GM23338 (cell line): ENCODE measurements at regions not wholly inside any gene's neighbourhood (a gene's known extent, or its start where the extent isn't known, plus 50 kb on each side); places are given as distances from the start of the nearest gene placed in this dataset.

ENCODE experiments used
- EZH2 ChIP-seq: fragments of 200-600 bp; sonication (generic); IDR thresholded peaks from one replicate; pipeline ENCODE4 v1.8.0; 2017; ENCODE audit warnings: antibody characterized with exemption, mild to moderate bottlenecking, low read depth; ENCODE audit not compliant: unreplicated experiment
- JUNB ChIP-seq: IDR thresholded peaks from one replicate; pipeline ENCODE4 v1.6.1; 2016; ENCODE audit warnings: antibody characterized with exemption; ENCODE audit not compliant: unreplicated experiment
- ZNF114 ChIP-seq: fragments of 250-450 bp; sonication (Bioruptor Pico); IDR thresholded peaks from 2 replicates; pipeline ENCODE4 v1.5.0; 2020; ENCODE audit warnings: mild to moderate bottlenecking, moderate library complexity
- TF ChIP-seq, protein P1 (sequence below): fragments of 250-450 bp; sonication (Bioruptor Pico); IDR thresholded peaks from 2 replicates; pipeline ENCODE4 v1.5.0; 2020; ENCODE audit warnings: mild to moderate bottlenecking, moderate library complexity
- TF ChIP-seq, protein P2 (sequence below): IDR thresholded peaks from one replicate; pipeline ENCODE4 v1.6.1; 2018; ENCODE audit warnings: antibody characterized with exemption; ENCODE audit not compliant: unreplicated experiment

- TF ChIP-seq, protein P1, sequence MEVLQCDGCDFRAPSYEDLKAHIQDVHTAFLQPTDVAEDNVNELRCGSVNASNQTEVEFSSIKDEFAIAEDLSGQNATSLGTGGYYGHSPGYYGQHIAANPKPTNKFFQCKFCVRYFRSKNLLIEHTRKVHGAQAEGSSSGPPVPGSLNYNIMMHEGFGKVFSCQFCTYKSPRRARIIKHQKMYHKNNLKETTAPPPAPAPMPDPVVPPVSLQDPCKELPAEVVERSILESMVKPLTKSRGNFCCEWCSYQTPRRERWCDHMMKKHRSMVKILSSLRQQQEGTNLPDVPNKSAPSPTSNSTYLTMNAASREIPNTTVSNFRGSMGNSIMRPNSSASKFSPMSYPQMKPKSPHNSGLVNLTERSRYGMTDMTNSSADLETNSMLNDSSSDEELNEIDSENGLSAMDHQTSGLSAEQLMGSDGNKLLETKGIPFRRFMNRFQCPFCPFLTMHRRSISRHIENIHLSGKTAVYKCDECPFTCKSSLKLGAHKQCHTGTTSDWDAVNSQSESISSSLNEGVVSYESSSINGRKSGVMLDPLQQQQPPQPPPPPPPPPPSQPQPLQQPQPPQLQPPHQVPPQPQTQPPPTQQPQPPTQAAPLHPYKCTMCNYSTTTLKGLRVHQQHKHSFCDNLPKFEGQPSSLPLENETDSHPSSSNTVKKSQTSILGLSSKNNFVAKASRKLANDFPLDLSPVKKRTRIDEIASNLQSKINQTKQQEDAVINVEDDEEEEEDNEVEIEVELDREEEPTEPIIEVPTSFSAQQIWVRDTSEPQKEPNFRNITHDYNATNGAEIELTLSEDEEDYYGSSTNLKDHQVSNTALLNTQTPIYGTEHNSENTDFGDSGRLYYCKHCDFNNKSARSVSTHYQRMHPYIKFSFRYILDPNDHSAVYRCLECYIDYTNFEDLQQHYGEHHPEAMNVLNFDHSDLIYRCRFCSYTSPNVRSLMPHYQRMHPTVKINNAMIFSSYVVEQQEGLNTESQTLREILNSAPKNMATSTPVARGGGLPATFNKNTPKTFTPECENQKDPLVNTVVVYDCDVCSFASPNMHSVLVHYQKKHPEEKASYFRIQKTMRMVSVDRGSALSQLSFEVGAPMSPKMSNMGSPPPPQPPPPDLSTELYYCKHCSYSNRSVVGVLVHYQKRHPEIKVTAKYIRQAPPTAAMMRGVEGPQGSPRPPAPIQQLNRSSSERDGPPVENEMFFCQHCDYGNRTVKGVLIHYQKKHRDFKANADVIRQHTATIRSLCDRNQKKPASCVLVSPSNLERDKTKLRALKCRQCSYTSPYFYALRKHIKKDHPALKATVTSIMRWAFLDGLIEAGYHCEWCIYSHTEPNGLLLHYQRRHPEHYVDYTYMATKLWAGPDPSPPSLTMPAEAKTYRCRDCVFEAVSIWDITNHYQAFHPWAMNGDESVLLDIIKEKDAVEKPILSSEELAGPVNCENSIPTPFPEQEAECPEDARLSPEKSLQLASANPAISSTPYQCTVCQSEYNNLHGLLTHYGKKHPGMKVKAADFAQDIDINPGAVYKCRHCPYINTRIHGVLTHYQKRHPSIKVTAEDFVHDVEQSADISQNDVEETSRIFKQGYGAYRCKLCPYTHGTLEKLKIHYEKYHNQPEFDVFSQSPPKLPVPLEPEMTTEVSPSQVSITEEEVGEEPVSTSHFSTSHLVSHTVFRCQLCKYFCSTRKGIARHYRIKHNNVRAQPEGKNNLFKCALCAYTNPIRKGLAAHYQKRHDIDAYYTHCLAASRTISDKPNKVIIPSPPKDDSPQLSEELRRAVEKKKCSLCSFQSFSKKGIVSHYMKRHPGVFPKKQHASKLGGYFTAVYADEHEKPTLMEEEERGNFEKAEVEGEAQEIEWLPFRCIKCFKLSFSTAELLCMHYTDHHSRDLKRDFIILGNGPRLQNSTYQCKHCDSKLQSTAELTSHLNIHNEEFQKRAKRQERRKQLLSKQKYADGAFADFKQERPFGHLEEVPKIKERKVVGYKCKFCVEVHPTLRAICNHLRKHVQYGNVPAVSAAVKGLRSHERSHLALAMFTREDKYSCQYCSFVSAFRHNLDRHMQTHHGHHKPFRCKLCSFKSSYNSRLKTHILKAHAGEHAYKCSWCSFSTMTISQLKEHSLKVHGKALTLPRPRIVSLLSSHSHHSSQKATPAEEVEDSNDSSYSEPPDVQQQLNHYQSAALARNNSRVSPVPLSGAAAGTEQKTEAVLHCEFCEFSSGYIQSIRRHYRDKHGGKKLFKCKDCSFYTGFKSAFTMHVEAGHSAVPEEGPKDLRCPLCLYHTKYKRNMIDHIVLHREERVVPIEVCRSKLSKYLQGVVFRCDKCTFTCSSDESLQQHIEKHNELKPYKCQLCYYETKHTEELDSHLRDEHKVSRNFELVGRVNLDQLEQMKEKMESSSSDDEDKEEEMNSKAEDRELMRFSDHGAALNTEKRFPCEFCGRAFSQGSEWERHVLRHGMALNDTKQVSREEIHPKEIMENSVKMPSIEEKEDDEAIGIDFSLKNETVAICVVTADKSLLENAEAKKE: no peak
- TF ChIP-seq EZH2 (no peak), ZNF114 (no peak), JUNB (no peak)
- TF ChIP-seq, protein P2, sequence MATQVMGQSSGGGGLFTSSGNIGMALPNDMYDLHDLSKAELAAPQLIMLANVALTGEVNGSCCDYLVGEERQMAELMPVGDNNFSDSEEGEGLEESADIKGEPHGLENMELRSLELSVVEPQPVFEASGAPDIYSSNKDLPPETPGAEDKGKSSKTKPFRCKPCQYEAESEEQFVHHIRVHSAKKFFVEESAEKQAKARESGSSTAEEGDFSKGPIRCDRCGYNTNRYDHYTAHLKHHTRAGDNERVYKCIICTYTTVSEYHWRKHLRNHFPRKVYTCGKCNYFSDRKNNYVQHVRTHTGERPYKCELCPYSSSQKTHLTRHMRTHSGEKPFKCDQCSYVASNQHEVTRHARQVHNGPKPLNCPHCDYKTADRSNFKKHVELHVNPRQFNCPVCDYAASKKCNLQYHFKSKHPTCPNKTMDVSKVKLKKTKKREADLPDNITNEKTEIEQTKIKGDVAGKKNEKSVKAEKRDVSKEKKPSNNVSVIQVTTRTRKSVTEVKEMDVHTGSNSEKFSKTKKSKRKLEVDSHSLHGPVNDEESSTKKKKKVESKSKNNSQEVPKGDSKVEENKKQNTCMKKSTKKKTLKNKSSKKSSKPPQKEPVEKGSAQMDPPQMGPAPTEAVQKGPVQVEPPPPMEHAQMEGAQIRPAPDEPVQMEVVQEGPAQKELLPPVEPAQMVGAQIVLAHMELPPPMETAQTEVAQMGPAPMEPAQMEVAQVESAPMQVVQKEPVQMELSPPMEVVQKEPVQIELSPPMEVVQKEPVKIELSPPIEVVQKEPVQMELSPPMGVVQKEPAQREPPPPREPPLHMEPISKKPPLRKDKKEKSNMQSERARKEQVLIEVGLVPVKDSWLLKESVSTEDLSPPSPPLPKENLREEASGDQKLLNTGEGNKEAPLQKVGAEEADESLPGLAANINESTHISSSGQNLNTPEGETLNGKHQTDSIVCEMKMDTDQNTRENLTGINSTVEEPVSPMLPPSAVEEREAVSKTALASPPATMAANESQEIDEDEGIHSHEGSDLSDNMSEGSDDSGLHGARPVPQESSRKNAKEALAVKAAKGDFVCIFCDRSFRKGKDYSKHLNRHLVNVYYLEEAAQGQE: no peak
Measured at GRCh38 chr9:106683454-106683853, 179.5 kb upstream of the ZNF462 start (continued).
